NCI-H1417 treated with DMSO at 0.1 percent for 48 hours (cell line): ENCODE measurements at regions not wholly inside any gene's neighbourhood (a gene's known extent, or its start where the extent isn't known, plus 50 kb on each side); places are given as distances from the start of the nearest gene placed in this dataset.
"Not testable (repeated sequence)": the region's sequence is repeated elsewhere in the genome, so short reads cannot be mapped to it uniquely, and the experiment has no call there.

Experiments
- DNase-seq: peaks from one replicate; lab custom pipeline; 2025; lab: John Stamatoyannopoulos, UW

DNA sequence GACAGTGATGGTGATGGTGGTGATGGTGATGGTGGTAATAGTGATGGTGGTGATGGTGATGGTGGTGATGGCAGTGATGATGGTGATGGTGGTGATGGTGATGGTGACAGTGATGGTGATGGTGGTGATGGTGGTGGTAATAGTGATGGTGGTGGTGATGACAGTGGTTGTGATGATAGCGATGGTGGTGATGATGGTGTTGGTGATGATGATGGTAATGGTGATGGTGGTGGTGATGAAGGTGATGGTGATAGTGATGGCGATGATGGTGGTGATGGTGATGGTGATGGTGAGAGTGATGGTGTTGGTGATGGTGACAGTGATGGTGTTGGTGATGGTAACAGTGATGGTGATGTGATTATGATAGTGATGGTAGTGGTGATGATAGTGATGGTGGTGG is 94.3 kb downstream of the ASB1 start:
- no peak for DNase-seq

DNA sequence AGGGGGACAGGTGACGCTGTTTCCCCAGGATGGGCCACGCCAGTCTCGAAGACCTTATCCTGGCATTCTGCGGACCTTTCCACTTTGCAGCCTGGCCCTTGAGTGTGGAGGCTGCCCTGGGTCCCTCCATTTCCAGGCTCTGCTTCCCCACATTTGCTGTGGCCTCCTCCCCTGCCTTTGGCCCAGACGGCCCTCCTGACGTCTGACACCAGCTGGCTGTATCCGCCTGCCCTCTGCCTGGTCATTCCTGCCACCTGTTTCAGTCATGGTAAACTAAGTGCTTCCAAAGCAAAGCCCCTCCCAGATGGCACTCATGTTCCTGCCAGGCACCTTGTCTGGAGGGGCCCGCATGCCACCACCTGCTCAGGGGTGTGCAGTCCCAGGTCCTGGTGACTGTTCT is 95.1 kb downstream of the ASB1 start:
- no peak for DNase-seq

- DNase-seq: no peak
These were observed 96.7 kb downstream of the ASB1 start for GRCh38 chr2:238523158-238524110.

DNA sequence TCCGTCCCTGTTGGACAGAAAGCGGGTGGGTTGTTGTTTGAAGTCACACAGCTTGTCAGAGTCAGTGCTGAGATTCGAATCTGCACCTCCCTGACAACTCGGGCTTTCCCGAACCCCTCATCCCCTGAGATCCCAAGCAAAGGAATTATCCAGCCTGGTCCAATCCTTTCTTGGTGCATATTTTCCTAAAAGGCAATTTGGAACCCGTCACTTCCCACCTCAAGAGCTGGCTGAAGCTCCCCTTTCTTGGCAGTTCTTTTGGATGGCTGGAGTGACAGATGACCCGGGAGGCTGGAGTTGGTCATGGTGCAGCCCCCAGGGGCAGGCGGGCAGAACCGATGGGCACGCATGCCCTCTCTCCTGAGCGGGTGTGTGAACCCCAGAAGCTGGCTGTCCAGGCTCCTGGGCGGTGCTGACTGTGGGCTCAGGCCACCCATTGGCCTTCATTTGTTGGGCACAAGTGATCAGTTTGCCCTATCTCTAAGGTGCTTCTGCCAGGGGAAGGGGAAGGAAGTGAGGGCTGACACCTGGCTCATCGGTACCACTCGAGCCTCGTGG is 97.8 kb downstream of the ASB1 start:
- DNase-seq: no peak

- no peak for DNase-seq
These were observed 99.3 kb downstream of the ASB1 start for GRCh38 chr2:238525990-238526389.

DNA sequence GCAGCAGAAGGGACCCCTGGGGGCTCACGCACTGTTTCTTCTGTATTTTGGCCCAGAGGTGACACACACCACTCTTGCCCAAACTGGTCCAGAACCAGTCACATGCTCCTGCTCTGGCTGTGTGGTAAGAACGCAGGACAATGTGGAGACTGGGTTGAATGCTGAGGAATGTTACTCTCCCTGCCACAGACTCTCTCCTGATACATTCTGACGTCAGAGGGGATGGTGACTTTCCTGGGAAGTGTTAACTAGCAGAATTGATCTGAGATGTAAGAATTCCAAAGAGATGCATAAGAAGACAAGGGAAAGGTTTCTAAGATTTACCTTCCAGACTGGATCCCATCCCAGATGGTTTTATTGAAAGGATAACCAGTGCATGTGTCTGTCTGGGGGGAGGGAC is 100.8 kb downstream of the ASB1 start:
- no peak for DNase-seq

DNA sequence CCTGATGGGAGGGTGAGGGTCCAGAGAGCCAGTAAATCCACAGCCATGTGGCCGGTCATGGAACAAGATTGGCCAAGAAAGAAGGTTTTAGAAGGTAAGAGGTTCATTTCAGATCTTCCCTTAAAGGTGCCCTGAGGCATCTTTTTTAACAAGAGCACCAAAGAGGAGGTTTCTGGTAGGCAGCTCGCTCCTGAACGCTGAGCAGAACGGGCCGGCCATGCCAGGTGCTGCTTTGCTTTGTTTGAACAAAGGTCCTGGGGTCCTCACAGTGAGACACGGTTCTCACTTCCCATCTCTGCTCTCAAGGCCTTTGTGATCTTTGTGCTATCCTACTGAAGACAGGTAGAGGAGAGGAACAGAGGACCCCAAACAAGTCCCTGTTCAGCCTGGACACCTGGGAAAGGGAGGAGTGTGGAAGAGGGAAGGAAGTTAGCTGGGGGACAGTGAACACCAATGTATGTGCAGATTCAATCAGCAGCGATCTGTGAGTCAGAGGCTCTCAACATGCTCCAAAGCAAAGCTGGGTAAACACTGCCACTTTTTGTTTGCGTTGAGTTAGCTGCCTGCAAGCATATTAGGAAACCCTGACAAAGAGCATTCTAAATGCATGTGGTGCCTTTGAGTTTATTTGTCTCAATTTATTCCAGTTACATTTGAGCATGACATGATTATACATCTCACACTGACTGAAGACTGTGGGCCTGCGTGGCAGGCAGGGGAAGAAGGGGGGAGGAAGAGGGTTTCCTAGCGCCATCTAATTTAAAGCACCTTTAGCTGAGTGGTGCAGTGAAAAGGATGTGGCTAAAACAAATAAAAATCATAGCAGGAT is 102.4 kb downstream of the ASB1 start:
- peak; percentile 11 for DNase-seq

DNA sequence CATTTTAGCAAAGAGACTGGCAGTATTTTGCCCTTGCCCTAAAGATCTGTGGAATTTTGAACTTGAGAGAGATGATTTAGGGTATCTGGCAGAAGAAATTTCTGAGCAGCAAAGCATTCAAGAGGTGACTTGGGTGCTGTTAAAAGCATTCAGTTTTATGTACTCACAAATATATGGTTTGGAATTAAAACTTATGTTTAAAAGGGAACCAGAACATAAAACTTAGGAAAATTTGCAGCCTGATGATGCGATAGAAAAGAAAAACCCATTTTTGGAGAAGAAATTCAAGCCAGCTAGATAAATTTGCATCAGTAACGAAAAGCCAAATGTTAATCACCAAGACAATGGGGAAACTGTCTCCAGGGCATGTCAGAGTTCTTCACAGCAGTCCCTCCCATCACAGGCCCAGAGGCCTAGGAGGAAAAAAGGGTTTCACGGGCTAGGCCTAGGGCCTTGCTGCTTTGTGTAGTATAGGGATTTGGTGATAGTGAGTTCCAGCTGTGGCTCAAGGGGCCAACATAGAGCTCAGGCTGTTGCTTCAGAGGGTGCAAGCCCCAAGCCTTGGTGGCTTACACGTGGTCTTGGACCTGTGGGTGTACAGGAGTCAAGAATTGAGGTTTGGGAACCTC is 104.4 kb downstream of the ASB1 start:
- DNase-seq: not testable (repeated sequence)

DNA sequence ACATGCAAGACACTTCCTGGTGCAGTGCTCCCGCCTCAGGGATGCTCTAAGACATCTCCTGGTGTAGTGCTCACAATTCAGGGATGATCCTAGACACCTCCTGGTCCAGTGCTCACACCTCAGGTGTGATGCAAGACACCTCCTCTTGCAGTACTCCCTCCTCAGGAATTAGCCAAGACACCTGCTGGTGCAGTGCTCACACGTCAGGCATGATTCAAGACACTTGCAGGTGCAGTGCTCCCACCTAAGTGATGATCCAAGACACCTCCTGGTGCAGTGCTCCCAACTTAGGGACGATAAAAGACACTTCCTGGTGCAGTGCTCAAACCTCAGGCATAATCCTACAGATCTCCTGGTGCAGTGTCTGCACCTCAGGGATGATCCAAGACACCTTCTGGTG is 117.0 kb downstream of the ASB1 start:
- not testable (repeated sequence) for DNase-seq

GRCh38 chr2:238548902-238549462 is 122.3 kb downstream of the ASB1 start:
- DNase-seq: no peak

- DNase-seq: no peak
These were observed 123.1 kb downstream of the ASB1 start for GRCh38 chr2:238549866-238550265.

DNA sequence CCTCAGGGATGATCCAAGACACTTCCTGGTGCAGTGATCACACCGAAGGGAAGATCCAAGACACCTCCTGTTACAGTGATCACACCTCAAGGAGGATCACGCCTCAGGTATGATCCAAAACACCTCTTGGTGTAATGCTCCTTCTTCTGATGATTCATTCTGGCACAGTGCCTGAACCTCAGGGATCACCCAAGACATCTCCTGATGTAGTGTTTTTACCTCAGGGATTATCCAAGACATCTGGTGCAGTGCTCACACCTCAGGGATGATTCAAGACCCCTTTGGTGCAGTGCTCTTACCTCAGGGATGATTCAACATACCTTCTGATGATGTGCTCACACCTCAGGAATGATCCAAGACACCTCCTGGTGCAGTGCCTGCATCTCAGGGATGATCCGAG is 124.4 kb downstream of the ASB1 start:
- DNase-seq: no peak

- DNase-seq: no peak
These were observed 125.5 kb downstream of the ASB1 start for GRCh38 chr2:238552226-238552625.

DNA sequence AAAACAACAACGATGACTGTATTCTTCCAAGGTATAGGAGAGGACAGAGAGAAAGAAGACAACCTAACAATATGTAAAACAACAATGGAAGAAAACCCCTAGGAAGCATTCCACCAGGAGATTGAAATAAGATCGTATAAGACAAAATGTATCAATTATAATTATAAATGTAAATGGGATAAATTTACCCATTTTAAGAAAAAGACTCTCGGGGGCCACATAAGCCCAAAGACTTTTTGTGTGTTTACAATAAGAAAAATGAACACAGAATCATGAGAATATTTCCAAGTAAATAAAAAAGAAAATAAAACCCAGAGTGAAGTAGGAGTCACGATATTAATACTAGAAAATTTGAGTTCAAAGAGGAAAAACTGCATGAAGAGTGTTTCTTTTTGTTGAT is 126.4 kb downstream of the ASB1 start:
- DNase-seq: no peak

DNA sequence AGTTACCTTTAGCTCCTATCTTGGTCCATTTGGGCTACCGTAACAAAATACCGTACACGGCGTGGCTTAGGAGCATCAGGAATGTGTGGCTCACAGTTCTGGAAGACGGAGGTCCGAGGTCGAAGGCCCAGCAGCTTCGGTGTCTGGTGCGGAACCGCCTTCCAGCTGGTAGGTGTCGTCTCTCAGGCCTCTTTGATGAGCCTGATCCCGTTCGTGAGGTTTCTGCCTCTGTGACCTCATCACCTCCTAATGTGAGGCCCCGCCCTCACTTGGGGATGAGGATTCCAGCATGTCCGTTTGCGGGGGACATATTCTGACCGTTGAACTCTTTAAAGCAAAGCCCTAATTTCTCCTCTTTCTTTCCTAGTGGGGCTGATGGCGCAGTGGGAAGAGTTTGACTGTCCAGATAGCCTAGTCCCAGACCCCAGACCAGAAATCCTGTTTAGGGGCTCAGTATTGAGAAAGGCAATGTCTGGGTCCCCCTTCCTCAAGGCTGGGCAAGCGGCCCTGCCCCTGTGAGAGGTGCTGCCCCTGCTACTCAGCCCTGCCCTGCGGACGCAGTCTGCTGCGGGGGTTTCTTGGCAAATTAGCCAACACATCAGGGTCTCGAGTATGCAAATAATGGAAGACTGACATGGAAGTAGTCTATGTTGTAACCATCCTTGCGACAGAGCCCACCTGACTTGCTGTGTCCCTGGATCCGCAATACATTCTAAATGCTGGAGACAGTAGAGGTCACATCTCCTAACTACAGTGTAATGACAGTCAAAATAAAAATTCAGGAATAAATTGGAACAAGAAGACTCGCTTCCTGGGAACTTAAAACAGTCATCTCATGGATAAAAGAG is 128.0 kb downstream of the ASB1 start:
- no peak for DNase-seq

GRCh38 chr2:238555786-238556542 is 129.2 kb downstream of the ASB1 start:
- no peak for DNase-seq

DNA sequence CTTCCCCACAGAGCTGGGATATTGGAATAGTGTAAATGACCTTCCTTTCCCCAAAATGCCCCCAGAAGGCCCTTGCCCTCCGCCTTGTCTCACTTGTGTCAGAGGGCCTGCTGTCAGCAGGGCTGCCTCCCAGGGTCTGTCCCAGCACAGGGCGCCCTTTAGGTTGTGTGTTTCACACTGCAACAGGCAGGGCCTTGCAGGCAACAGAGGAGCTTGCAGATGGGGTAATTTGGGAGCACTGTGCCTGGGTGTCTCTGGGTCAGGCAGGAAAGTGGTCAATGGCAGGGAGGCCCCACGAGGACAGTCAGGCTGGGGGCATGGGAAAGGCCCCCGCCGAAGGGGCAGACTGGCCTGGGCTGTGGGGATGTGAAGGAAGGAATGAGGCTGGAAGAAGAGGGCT is 130.7 kb downstream of the ASB1 start:
- DNase-seq: no peak

DNA sequence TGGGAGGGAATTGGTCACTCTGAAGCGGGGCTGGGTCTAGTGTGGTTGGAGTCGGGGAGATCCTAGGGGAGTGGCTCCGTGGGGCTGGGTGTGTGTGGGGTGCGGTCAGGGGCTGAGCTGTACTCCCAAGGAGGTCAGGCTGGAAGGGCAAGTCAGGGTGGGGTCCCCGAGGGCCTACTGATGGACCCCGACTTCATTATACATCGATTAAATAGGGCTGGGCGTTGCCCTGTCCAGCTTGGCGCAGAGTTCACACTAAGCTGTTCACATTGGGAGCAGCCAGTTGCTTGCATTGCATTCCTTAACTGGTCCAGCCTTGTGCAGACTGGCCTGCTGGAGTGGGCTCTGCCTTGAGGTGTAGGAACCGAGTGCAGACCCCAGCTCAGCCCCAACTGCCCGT is 131.2 kb downstream of the ASB1 start:
- DNase-seq: no peak

DNA sequence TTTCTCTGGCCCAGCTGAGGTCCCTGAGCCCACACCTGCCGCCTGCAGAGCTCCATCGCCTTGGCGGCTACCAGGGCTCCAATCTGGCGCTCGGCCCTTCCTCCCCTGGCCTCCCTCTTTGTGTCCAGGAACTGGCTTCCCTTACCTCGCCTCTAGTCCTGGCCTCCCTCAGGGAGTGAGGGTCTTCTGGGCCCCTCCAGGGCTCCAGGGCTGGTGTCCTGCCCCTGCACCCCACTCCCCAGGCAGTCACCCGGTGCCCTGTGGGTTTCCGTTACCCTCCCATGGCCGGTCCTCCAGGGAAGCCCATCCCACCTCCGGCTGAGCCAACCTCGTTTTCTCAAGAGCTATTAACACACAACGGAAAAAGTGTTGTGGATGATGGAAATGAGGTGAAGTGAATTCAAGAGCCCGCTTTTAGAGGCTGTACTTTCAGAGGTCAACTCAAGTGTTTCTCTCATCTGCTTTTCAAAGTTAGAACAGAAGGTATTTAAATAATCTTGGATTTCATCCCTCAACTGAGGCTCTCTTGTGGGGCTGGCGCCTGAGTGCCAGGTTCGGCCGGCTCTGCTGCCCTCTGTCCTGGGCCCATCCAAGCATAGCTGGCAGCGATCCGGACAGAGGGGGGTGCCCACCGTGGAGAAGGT is 131.9 kb downstream of the ASB1 start:
- no peak for DNase-seq

GRCh38 chr2:238560234-238560633 is 133.5 kb downstream of the ASB1 start:
- no peak for DNase-seq
